GM18498 (cell line): ENCODE measurements at regions not wholly inside any gene's neighbourhood (a gene's known extent, or its start where the extent isn't known, plus 50 kb on each side); places are given as distances from the start of the nearest gene placed in this dataset.

ENCODE experiments used
- ATAC-seq: cut with Tn5 transposase; IDR thresholded peaks from one replicate; pipeline ENCODE4 v1.9.1; 2021; ENCODE audit warnings: mild to moderate bottlenecking, moderate library complexity; ENCODE audit not compliant: unreplicated experiment

GRCh38 chr3:117434661-117435412 is 725.3 kb downstream of the TUSC7 start:
- ATAC-seq: no peak

- ATAC-seq: no peak
Observed at GRCh38 chr3:117435506-117435905, 725.9 kb downstream of the TUSC7 start.

- ATAC-seq: no peak
Observed at GRCh38 chr3:117439812-117440211, 730.2 kb downstream of the TUSC7 start.

GRCh38 chr3:117441851-117442250 is 732.3 kb downstream of the TUSC7 start:
- no peak for ATAC-seq

- ATAC-seq: no peak
Observed at GRCh38 chr3:117442566-117442965, 733.0 kb downstream of the TUSC7 start.

GRCh38 chr3:117443014-117443413 is 733.4 kb downstream of the TUSC7 start:
- ATAC-seq: no peak

GRCh38 chr3:117444175-117444574 is 734.6 kb downstream of the TUSC7 start:
- no peak for ATAC-seq

- ATAC-seq: no peak
Observed at GRCh38 chr3:117447419-117447818, 737.8 kb downstream of the TUSC7 start.

- no peak for ATAC-seq
Observed at GRCh38 chr3:117450026-117450425, 740.4 kb downstream of the TUSC7 start.

GRCh38 chr3:117454254-117454653 is 744.7 kb downstream of the TUSC7 start:
- no peak for ATAC-seq

GRCh38 chr3:117454908-117455307 is 745.3 kb downstream of the TUSC7 start:
- ATAC-seq: no peak

- ATAC-seq: no peak
Observed at GRCh38 chr3:117455782-117456181, 746.2 kb downstream of the TUSC7 start.

- no peak for ATAC-seq
Observed at GRCh38 chr3:117463276-117464115, 753.9 kb downstream of the TUSC7 start.

- no peak for ATAC-seq
Observed at GRCh38 chr3:117471831-117472230, 762.3 kb downstream of the TUSC7 start.

- no peak for ATAC-seq
Observed at GRCh38 chr3:117473981-117474538, 764.5 kb downstream of the TUSC7 start.

GRCh38 chr3:117476572-117476971 is 767.0 kb downstream of the TUSC7 start:
- ATAC-seq: no peak

GRCh38 chr3:117477214-117477755 is 767.7 kb downstream of the TUSC7 start:
- no peak for ATAC-seq

GRCh38 chr3:117479095-117479494 is 769.5 kb downstream of the TUSC7 start:
- ATAC-seq: peak; percentile 44

- ATAC-seq: no peak
Observed at GRCh38 chr3:117480525-117480924, 770.9 kb downstream of the TUSC7 start.

- no peak for ATAC-seq
Observed at GRCh38 chr3:117480972-117481371, 771.4 kb downstream of the TUSC7 start.

- ATAC-seq: no peak
Observed at GRCh38 chr3:117483839-117484238, 774.3 kb downstream of the TUSC7 start.

- ATAC-seq: no peak
Observed at GRCh38 chr3:117485841-117486240, 776.3 kb downstream of the TUSC7 start.
